ENCODE measurements at regions not wholly inside any gene's neighbourhood (a gene's known extent, or its start where the extent isn't known, plus 50 kb on each side); places are given as distances from the start of the nearest gene placed in this dataset.

- no peak for DNase-seq
- CTCF ChIA-PET = no interaction called here
- Mint-ChIP-seq H3K27me3 (ENCODE audit: low read depth) (no peaks in the 10 kb centered on the region), H3K9me3 (no peaks in the 10 kb centered on the region), H3K4me3 (no peak overlapping the region), H3K4me1 (ENCODE audit: low read depth) (peaks cover 2% of the 10 kb centered on the region), H3K27ac (no peak overlapping the region), H3K36me3 (ENCODE audit: low read depth) (no peaks in the 10 kb centered on the region)
- intact Hi-C loops (cut with micrococcal nuclease) = no loop called here
Observed at GRCh38 chr17:70527364-70527888, 358.1 kb downstream of the KCNJ2 start.

DNA sequence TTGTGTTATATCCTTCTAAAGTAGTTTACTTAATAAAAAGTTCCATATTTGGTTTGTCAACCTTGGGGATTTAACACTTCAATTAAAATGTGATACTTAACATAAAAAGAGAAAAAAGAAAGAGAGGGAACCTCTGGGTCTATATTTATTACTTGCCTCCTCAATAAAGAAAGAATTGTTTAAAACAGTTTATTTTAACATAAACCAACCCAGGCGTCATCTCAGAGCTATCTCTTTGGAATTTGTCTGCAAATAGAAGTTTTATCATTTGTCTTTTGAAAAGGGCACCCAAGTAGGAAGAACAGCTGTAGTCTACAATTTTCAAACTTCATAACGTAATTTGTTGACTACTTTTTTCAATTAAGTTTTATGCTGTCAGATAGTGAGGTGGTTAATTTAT is 364.1 kb downstream of the KCNJ2 start:
- DNase-seq = no peak
- no peaks in the 10 kb centered on the region for H3K9me3 Mint-ChIP-seq

GRCh38 chr17:70535986-70536385 is 366.7 kb downstream of the KCNJ2 start:
- Mint-ChIP-seq H3K36me3 (ENCODE audit: low read depth) (no peaks in the 10 kb centered on the region), H3K27ac (no peak overlapping the region), H3K9me3 (no peaks in the 10 kb centered on the region), H3K4me3 (no peak overlapping the region), H3K27me3 (ENCODE audit: low read depth) (no peaks in the 10 kb centered on the region), H3K4me1 (ENCODE audit: low read depth) (no peaks in the 10 kb centered on the region)
- intact Hi-C loops (cut with micrococcal nuclease) = no loop called here
- CTCF ChIA-PET = no interaction called here
- DNase-seq = no peak

More for the DNA sequence above, 364.1 kb downstream of the KCNJ2 start:
- CTCF ChIA-PET = interaction anchor here (1.4 kb wide), 1 partner anchor 19 kb away, joined by 3 read pairs; no protein-coding TSS in a partner anchor
- Mint-ChIP-seq H3K27me3 (ENCODE audit: low read depth) (no peaks in the 10 kb centered on the region), H3K4me1 (ENCODE audit: low read depth) (no peaks in the 10 kb centered on the region), H3K36me3 (ENCODE audit: low read depth) (no peaks in the 10 kb centered on the region), H3K4me3 (no peak overlapping the region), H3K27ac (no peak overlapping the region)
- intact Hi-C loops (cut with micrococcal nuclease) = no loop called here

DNA sequence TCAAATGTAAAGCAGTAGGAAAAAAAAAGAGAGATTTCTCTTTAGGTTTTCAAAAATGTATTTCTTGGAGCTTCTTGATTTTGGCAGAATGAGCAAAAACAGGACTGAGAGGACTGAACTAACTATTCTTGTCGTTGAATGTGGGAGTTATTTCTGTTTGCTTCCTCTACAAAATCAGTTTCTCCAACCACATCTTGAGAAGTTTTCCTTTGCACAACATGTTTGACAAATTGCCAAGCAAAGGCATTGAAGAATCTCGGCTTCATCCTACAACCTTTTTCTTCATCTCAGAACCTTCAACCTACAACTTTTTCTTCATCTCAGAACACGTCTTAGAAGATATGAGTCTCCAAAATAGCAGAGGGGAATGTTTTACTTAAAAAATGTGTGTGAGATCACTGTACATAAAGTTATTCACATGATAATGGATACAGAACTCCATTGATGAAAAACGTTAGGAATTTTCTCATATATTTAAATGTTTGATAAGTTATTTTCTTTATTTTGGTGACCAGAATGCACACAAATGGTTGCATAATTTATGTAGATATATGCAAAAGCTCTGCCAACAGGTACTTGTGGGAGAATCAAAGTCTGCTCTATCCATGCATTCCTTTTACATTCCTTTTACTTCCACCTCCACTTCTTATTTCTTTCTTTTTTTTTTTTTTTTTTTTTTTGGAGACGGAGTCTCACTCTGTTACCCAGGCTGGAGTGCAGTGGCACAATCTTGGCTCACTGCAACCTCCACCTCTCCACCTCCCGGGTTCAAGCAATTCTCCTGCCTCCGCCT is 370.0 kb downstream of the KCNJ2 start:
- Mint-ChIP-seq H3K4me1 (ENCODE audit: low read depth) (no peaks in the 10 kb centered on the region), H3K36me3 (ENCODE audit: low read depth) (no peaks in the 10 kb centered on the region), H3K4me3 (no peak overlapping the region), H3K27me3 (ENCODE audit: low read depth) (no peaks in the 10 kb centered on the region), H3K27ac (no peak overlapping the region), H3K9me3 (no peaks in the 10 kb centered on the region)
- CTCF ChIA-PET = interaction anchor here (1.0 kb wide), 1 partner anchor 13 kb away, joined by 3 read pairs; no protein-coding TSS in a partner anchor
- intact Hi-C loops (cut with micrococcal nuclease) = no loop called here
- DNase-seq = no peak

DNA sequence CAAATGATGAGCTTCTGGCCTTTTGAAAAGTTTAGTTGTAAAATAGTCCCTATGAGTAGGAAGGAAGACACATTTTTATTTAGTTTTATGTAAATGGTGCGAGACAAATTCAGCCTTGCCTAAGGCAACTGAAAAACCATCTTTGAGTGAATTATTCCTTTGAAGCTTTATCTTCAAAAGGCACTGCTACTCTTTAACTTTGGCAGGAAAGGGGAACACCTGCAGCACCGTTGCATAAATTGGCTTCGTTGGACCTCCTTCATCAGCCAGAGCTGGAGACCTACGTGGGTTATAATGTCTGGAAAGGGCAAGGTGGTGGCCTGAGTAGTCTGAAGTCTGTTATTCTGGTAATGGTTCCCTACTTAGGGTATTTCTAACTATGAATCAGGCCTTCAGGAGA is 373.5 kb downstream of the KCNJ2 start:
- Mint-ChIP-seq H3K27me3 (ENCODE audit: low read depth) (no peaks in the 10 kb centered on the region), H3K9me3 (no peaks in the 10 kb centered on the region), H3K4me1 (ENCODE audit: low read depth) (no peaks in the 10 kb centered on the region), H3K36me3 (ENCODE audit: low read depth) (no peaks in the 10 kb centered on the region), H3K4me3 (no peak overlapping the region), H3K27ac (no peak overlapping the region)
- DNase-seq = no peak
- intact Hi-C loops (cut with micrococcal nuclease) = no loop called here
- CTCF ChIA-PET = no interaction called here

- DNase-seq = no peak
- Mint-ChIP-seq H3K36me3 (ENCODE audit: low read depth) (no peaks in the 10 kb centered on the region), H3K4me1 (ENCODE audit: low read depth) (no peaks in the 10 kb centered on the region), H3K4me3 (no peak overlapping the region), H3K27ac (no peak overlapping the region), H3K27me3 (ENCODE audit: low read depth) (no peaks in the 10 kb centered on the region), H3K9me3 (no peaks in the 10 kb centered on the region)
- CTCF ChIA-PET = no interaction called here
- intact Hi-C loops (cut with micrococcal nuclease) = no loop called here
Observed at GRCh38 chr17:70544317-70544716, 375.0 kb downstream of the KCNJ2 start.

DNA sequence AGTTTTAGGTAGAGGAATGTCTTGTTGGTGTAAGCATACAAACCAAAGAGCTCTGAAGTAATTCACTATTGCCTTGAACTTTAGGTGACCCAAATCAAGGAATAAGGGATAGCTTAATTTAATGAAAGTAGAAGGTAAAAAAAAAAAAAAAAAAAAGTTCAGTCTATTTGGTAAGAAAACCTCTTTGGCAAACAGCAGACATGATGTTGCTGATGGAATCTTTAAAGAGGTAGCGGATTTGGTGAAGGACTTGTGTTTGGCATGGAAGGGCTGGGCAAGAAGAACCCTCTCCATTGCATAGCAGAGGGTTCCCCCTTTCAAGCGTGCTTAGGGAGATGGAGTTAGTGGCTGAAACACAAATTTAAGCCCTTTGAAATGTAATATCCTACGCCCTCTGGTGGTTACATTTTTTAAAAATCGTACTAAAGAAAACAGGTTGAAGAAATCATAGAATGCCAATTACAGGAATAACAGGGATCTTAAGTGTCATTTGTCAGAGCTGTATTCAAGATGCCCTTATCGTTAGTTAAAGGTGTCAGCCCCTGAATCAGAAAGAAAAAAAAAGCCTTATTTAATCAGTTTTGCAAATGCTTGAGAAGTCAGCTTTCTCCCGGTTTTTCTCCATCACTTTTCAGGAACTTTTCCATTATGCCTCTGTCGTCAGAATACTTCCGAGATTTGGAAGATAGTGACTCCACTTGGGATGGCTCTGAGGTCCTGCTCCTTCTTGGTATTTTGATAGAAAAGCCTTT is 383.1 kb downstream of the KCNJ2 start:
- no peaks in the 10 kb centered on the region for H3K9me3 Mint-ChIP-seq
- no peak overlapping the region for H3K4me3 Mint-ChIP-seq
- intact Hi-C loops (cut with micrococcal nuclease) = loop anchor here (5.0 kb wide), 4 partner anchors 385 to 1025 kb away; partner anchors contain the start of gene KCNJ2
- no peaks in the 10 kb centered on the region for H3K36me3 Mint-ChIP-seq (ENCODE audit: low read depth)
- CTCF ChIA-PET = interaction anchor here (0.6 to 1.8 kb wide), 12 partner anchors 11 to 1365 kb away, joined by 3 to 5 read pairs (median 4); no protein-coding TSS in a partner anchor
- no peaks in the 10 kb centered on the region for H3K27me3 Mint-ChIP-seq (ENCODE audit: low read depth)
- no peak for DNase-seq
- H3K27ac Mint-ChIP-seq = no peak overlapping the region
- no peaks in the 10 kb centered on the region for H3K4me1 Mint-ChIP-seq (ENCODE audit: low read depth)

GRCh38 chr17:70552982-70553334 is 383.6 kb downstream of the KCNJ2 start:
- Mint-ChIP-seq H3K4me3 (no peak overlapping the region), H3K36me3 (ENCODE audit: low read depth) (no peaks in the 10 kb centered on the region), H3K27ac (no peak overlapping the region), H3K9me3 (no peaks in the 10 kb centered on the region), H3K27me3 (ENCODE audit: low read depth) (no peaks in the 10 kb centered on the region), H3K4me1 (ENCODE audit: low read depth) (no peaks in the 10 kb centered on the region)
- no peak for DNase-seq
- intact Hi-C loops (cut with micrococcal nuclease) = loop anchor here (5.0 kb wide), 4 partner anchors 386 to 1026 kb away; partner anchors contain the start of gene KCNJ2
- CTCF ChIA-PET = interaction anchor here (0.6 to 1.8 kb wide), 6 partner anchors 11 to 984 kb away, joined by 3 to 4 read pairs (median 3); no protein-coding TSS in a partner anchor

GRCh38 chr17:70555723-70556122 is 386.4 kb downstream of the KCNJ2 start:
- intact Hi-C loops (cut with micrococcal nuclease) = no loop called here
- no peaks in the 10 kb centered on the region for H3K27me3 Mint-ChIP-seq (ENCODE audit: low read depth)
- no peaks in the 10 kb centered on the region for H3K4me1 Mint-ChIP-seq (ENCODE audit: low read depth)
- H3K27ac Mint-ChIP-seq = no peak overlapping the region
- no peaks in the 10 kb centered on the region for H3K36me3 Mint-ChIP-seq (ENCODE audit: low read depth)
- DNase-seq = no peak
- H3K4me3 Mint-ChIP-seq = no peak overlapping the region
- no peaks in the 10 kb centered on the region for H3K9me3 Mint-ChIP-seq
- CTCF ChIA-PET = no interaction called here

DNA sequence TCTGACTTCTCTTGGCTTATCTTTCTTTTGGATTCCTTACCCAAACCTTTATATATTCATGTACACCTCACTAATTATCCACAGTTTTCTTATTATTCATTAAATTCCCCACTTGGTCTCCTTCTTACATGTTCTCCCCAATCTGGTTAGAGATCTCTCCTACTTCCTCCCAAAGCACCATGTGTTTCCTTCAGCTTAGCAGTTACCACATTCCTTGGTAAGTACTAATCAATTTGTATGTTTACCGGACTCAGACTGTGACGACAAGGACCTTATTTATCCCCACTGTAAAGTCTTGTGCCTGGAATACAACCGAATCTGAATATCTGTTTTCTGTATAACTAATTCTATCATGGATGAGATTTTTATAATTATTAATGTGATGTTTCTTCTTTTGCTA is 389.5 kb downstream of the KCNJ2 start:
- Mint-ChIP-seq H3K27me3 (ENCODE audit: low read depth) (peaks cover 2% of the 10 kb centered on the region), H3K27ac (no peak overlapping the region), H3K9me3 (no peaks in the 10 kb centered on the region), H3K36me3 (ENCODE audit: low read depth) (no peaks in the 10 kb centered on the region), H3K4me1 (ENCODE audit: low read depth) (no peaks in the 10 kb centered on the region), H3K4me3 (no peak overlapping the region)
- CTCF ChIA-PET = no interaction called here
- intact Hi-C loops (cut with micrococcal nuclease) = no loop called here
- no peak for DNase-seq

DNA sequence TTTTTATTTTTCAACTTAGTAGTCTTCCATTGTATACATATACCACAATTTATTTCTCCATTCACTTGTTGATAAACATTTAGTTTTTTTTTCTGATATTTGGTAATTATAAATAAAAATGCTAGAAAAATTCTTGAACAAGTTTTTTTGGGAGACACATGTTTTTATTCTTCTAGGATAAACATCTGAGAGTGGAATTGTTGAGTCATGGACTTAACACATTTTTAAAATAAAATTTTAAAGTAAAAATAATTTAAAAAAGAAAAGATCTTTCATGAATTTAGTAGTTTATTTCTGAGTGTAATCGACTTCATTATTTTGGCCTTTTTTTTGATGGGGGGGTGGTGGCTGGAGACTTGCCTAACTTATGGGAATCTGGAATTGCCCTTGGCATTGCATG is 391.1 kb downstream of the KCNJ2 start:
- no peaks in the 10 kb centered on the region for H3K36me3 Mint-ChIP-seq (ENCODE audit: low read depth)
- no peaks in the 10 kb centered on the region for H3K9me3 Mint-ChIP-seq
- H3K4me1 Mint-ChIP-seq (ENCODE audit: low read depth) = no peaks in the 10 kb centered on the region
- CTCF ChIA-PET = no interaction called here
- peaks cover 2% of the 10 kb centered on the region for H3K27me3 Mint-ChIP-seq (ENCODE audit: low read depth)
- H3K27ac Mint-ChIP-seq = no peak overlapping the region
- H3K4me3 Mint-ChIP-seq = no peak overlapping the region
- no peak for DNase-seq
- intact Hi-C loops (cut with micrococcal nuclease) = no loop called here

DNA sequence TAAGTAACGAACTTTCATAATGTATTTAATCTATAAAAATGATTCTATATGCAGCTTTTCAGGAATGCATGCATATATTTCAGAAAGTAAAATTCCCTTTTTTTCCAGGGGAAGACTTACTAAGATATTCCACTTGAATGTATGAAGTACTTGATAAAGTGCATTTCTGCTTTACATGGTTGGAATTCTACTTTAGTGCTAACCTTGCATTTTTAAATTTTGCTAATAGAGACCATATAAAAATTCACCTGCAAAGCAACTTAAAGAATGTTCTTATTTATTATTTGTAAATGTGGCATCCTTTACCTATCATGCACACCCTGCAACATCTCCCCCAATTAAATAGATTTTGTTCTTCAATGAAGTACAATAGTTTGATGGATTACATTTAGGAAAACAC is 392.8 kb downstream of the KCNJ2 start:
- peaks cover 2% of the 10 kb centered on the region for H3K27me3 Mint-ChIP-seq (ENCODE audit: low read depth)
- intact Hi-C loops (cut with micrococcal nuclease) = no loop called here
- no peak overlapping the region for H3K27ac Mint-ChIP-seq
- DNase-seq = no peak
- no peaks in the 10 kb centered on the region for H3K4me1 Mint-ChIP-seq (ENCODE audit: low read depth)
- H3K4me3 Mint-ChIP-seq = no peak overlapping the region
- H3K36me3 Mint-ChIP-seq (ENCODE audit: low read depth) = no peaks in the 10 kb centered on the region
- H3K9me3 Mint-ChIP-seq = no peaks in the 10 kb centered on the region
- CTCF ChIA-PET = no interaction called here

Data from activated naive CD4-positive, alpha-beta T cell treated with anti-CD3 and anti-CD28 coated beads for 36 hours (primary cell).